ENCODE measurements at regions not wholly inside any gene's neighbourhood (a gene's known extent, or its start where the extent isn't known, plus 50 kb on each side); places are given as distances from the start of the nearest gene placed in this dataset.
"Not testable (repeated sequence)": the region's sequence is repeated elsewhere in the genome, so short reads cannot be mapped to it uniquely, and the experiment has no call there.

DNA sequence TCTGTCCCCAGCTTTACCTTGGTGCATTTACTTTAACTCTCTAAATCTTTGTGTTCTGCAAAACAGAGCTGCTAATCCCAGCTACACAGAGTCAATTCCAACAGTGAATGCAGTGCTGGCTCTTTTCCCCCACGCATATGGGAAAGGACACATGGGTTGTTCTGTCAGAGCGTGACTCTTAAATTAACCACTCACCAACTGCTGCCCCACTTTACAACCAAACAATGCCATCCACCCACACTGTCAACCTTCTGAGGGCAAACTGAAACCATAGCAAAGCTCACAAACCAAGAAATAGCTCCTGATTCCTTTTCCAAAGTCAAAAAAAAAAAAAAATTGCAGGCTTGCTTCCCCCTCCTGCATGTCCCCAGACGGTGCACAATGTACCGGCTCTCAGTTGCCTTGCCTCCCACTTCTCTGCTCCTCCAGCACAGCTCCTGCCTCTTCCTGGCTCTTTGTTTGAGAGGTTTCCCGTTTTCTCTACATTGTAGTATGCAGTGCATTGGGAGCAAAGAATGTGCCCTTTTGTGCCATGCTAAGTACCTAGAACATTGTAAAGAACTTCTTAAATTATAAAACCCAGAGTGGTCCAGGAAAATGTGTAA, 151.5 kb upstream of the DAPK1 start:
- Histone ChIP-seq H3K4me1 (ENCODE audit: insufficient read depth, low read length) (peaks cover 5% of the 10 kb centered on the region; the same call in 1 of the 2 replicates), H3K9ac (ENCODE audit: low read depth, low read length) (no peak overlapping the region), H3K9me3 (ENCODE audit: control insufficient read depth, insufficient read depth, low read length) (no peaks in the 10 kb centered on the region), H3K36me3 (ENCODE audit: insufficient read depth, low read length) (no peaks in the 10 kb centered on the region)

DNA sequence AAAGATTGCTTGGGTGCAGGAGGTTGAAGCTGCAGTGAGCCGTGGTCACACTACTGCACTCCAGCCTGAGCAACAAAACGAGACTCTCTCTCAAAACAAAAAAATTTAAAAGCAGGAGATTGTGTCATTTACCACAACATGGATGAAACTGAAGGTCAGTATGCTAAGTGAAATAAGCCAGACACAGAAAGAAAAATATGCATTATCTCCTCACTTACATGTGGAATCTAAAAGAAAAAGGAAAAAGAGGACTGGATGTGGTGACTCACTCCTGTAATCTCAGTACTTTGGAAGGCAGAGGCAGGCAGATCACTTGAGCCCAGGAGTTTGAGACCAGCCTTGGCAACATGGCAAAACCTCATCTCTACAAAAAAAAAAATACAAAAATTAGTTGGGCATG, 146.8 kb upstream of the DAPK1 start:
- Histone ChIP-seq H3K4me1 (ENCODE audit: insufficient read depth, low read length) (peaks cover 8% of the 10 kb centered on the region), H3K36me3 (ENCODE audit: insufficient read depth, low read length) (no peaks in the 10 kb centered on the region), H3K9ac (ENCODE audit: low read depth, low read length) (no peak overlapping the region), H3K9me3 (ENCODE audit: control insufficient read depth, insufficient read depth, low read length) (no peaks in the 10 kb centered on the region)

DNA sequence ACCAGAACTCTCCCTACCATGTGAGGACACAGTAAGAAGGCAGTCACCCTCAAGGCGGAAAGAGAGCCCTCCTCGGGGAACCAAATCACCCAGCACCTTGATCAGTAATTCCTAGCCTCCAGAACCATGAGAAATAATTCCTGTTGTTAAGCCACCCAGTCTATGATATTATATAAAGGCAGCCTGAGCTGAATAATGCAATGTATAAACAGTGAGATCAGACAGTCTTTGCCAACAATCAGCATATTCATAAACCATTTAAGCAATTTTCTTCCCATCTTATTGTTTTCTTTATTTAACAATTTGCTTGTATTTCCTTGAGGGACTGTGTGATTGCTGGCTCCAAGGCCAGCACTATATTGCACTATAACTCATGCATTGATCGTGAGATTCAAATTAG, 144.4 kb upstream of the DAPK1 start:
- Histone ChIP-seq H3K9me3 (ENCODE audit: control insufficient read depth, insufficient read depth, low read length) (no peaks in the 10 kb centered on the region), H3K4me1 (ENCODE audit: insufficient read depth, low read length) (peaks cover 5% of the 10 kb centered on the region), H3K36me3 (ENCODE audit: insufficient read depth, low read length) (no peaks in the 10 kb centered on the region), H3K9ac (ENCODE audit: low read depth, low read length) (no peak overlapping the region)

DNA sequence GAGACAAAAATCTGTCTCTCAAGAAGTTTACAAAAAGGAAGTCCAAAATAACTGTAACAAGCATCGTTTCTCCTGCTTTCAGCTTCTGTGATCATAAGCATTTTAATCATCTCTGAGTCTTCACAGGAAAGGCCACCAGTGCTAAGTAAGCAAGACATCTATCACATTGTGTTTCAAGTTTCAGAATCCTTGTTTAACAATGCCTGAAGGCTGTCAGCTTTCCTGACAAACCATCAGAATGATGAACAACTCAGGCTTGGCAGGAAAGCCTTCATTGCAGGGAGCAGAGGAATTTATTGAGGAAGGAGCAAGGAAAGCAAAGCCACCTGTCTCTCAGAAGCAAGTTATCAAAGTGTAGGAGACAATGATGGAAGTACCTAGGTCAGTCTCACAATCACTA, 143.5 kb upstream of the DAPK1 start:
- no peak overlapping the region for H3K9ac ChIP-seq (ENCODE audit: low read depth, low read length)
- H3K36me3 ChIP-seq (ENCODE audit: insufficient read depth, low read length): no peaks in the 10 kb centered on the region
- peaks cover 8% of the 10 kb centered on the region for H3K4me1 ChIP-seq (ENCODE audit: insufficient read depth, low read length)
- no peaks in the 10 kb centered on the region for H3K9me3 ChIP-seq (ENCODE audit: control insufficient read depth, insufficient read depth, low read length)

DNA sequence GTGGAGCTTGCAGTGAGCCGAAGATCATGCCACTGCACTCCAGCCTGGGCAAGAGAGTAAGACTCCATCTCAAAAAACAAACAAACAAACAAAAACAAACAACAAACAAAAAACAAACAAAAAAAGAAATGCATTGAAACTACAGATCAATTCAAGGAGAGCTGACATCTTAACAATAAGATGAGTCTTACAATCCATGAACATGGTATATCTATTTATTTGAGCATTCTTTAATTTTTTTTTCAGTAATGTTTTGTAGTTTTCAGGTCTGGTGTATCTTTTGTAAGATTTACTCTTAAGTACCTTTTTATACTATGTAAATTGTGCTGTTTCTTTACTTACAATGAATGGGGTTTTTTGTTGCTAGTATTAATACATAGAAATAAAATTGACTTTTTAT, 140.1 kb upstream of the DAPK1 start:
- Histone ChIP-seq H3K36me3 (ENCODE audit: insufficient read depth, low read length) (no peaks in the 10 kb centered on the region), H3K9me3 (ENCODE audit: control insufficient read depth, insufficient read depth, low read length) (no peaks in the 10 kb centered on the region), H3K4me1 (ENCODE audit: insufficient read depth, low read length) (peaks cover 8% of the 10 kb centered on the region), H3K9ac (ENCODE audit: low read depth, low read length) (no peak overlapping the region)

DNA sequence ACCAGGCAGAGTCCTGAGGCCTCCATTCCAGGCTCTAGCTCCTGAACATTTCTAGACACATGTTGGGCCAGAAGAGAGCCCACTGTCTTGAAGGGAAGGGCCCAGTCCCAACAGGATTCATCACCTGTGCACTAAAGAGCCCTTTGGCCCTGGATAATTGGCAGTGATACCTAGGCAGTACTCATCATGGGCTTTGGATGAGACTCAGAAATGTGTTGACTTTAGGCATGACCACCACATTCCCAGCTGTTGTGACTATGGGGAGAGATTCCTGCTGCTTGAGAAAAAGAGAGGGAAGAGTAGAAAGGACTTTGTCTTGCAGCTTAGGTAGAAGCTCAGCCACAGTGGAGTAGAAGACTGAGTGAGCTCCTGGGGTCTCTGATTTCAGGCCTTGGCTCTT, 138.4 kb upstream of the DAPK1 start:
- Histone ChIP-seq H3K9ac (ENCODE audit: low read depth, low read length) (no peak overlapping the region), H3K4me1 (ENCODE audit: insufficient read depth, low read length) (peaks cover 5% of the 10 kb centered on the region), H3K36me3 (ENCODE audit: insufficient read depth, low read length) (no peaks in the 10 kb centered on the region), H3K9me3 (ENCODE audit: control insufficient read depth, insufficient read depth, low read length) (no peaks in the 10 kb centered on the region)

DNA sequence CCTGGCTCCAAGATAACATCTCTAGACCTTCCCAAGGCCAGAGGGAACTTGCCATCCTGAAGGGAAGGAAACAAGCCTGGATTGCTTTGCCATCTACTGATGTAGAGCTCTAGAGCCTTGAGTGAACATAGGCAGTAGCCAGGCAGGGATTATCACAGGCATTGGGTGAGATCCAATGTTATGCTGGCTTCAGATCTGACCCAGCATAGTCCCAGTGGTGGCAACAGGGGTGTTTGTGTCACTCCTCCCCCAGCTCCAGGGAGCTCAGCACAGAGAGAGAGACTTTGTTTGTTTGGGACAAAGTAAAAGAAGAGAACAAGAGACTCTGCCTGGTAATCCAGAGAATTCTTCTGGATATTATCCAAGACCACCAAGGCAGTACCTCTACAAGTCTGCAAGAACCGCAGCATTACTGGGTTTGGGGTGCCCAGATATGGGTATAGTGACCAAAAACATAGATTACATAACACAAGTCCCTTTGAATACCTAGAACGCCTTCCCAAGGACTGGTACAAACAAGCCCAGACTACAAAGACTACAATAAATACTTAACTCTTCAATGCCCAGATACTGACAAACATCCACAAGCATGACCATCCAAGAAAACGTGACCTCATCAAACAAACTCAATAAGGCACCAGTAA, 137.6 kb upstream of the DAPK1 start:
- 0 out of 2 replicates have a peak, but pooled peaks cover 4% of the 10 kb centered on the region for H3K4me1 ChIP-seq (ENCODE audit: insufficient read depth, low read length)
- no peaks in the 10 kb centered on the region; the same call in 1 of the 2 replicates for H3K9me3 ChIP-seq (ENCODE audit: control insufficient read depth, insufficient read depth, low read length)
- no peak overlapping the region for H3K9ac ChIP-seq (ENCODE audit: low read depth, low read length)
- no peaks in the 10 kb centered on the region for H3K36me3 ChIP-seq (ENCODE audit: insufficient read depth, low read length)

DNA sequence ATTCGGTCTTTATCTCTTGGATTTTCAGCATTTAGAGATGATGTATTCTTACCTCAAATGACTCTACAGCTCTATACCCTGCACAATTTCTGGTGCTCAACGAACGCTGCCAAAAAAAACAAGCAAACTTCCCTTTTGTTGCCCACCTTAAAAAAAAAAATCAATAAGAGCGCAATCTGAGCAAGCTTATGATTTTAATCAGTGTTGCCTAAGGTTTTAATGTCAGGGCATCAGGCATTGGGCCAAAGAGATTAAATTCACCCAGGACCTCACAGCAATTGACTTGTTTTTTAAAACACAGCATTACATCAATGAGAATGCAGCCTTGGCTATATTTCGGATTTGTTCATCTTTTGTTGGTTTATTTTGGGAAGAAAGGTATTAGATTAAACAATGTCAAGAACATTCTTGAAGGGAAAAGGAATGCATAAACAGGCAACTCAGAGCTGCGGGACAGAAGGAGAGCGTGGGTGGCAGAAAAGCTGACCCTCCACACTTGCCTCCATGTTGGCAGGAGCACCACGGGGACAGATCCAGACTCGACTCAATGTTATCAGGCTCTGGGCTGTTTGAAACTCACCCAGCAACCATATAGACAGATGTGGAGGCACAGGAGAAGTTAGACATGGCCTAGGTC, 127.5 kb upstream of the DAPK1 start:
- H3K4me1 ChIP-seq (ENCODE audit: insufficient read depth, low read length): peaks cover 18% of the 10 kb centered on the region
- H3K9me3 ChIP-seq (ENCODE audit: control insufficient read depth, insufficient read depth, low read length): no peaks in the 10 kb centered on the region
- no peaks in the 10 kb centered on the region for H3K36me3 ChIP-seq (ENCODE audit: insufficient read depth, low read length)
- no peak overlapping the region for H3K9ac ChIP-seq (ENCODE audit: low read depth, low read length)

DNA sequence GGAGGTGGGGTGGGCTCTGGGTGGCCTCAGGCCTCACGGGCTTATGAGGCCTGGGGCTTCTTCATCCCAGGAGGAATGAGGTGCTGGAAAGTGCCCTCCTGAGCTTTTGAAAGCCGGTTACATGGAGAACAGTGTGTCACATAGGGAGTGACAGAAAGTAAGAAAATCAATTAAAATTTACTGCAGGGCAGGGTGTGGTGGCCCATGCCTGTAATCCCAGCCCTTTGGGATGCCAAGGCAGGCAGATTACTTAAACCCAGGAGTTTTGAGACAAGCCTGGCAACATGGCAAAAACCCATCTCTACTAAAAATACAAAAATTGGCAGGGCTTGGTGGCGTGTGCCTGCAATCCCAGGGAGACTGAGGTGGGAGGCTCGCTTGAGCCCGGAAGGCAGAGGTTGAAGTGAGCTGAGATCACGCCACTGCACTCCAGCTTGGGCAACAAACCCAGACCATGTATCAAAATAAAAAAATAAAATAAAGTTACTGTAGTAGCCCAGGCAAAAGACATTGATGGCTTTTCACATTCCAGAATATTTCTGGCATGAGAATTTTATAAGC, 125.8 kb upstream of the DAPK1 start:
- H3K9me3 ChIP-seq (ENCODE audit: control insufficient read depth, insufficient read depth, low read length): no peaks in the 10 kb centered on the region
- H3K4me1 ChIP-seq (ENCODE audit: insufficient read depth, low read length): peaks cover 33% of the 10 kb centered on the region
- H3K9ac ChIP-seq (ENCODE audit: low read depth, low read length): no peak overlapping the region
- H3K36me3 ChIP-seq (ENCODE audit: insufficient read depth, low read length): no peaks in the 10 kb centered on the region

DNA sequence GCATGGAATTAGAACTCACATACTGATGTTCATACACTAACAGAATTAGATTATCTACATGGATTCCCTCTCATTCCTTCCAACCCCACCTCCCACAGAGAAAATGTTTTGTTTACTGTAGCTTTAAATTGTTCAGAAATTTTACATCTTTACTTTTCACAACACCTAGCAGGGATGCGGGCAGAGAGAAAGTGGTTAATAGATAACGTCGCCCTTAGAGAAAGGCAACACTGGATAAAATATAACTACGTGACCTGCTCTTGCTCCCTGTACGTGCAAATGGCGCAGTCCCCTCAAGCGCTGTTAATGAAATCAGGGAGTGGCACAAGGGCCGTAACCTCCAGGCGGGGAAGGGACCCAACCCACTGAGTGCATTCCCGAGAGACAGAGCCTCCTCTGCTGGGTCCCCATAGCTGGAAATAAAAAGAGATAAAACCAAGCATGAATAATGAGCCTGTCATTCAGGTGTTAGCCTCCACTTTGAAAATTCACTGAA, 125.3 kb upstream of the DAPK1 start:
- Histone ChIP-seq H3K36me3 (ENCODE audit: insufficient read depth, low read length) (no peaks in the 10 kb centered on the region), H3K9ac (ENCODE audit: low read depth, low read length) (no peak overlapping the region), H3K4me1 (ENCODE audit: insufficient read depth, low read length) (peaks cover 35% of the 10 kb centered on the region), H3K9me3 (ENCODE audit: control insufficient read depth, insufficient read depth, low read length) (no peaks in the 10 kb centered on the region)

DNA sequence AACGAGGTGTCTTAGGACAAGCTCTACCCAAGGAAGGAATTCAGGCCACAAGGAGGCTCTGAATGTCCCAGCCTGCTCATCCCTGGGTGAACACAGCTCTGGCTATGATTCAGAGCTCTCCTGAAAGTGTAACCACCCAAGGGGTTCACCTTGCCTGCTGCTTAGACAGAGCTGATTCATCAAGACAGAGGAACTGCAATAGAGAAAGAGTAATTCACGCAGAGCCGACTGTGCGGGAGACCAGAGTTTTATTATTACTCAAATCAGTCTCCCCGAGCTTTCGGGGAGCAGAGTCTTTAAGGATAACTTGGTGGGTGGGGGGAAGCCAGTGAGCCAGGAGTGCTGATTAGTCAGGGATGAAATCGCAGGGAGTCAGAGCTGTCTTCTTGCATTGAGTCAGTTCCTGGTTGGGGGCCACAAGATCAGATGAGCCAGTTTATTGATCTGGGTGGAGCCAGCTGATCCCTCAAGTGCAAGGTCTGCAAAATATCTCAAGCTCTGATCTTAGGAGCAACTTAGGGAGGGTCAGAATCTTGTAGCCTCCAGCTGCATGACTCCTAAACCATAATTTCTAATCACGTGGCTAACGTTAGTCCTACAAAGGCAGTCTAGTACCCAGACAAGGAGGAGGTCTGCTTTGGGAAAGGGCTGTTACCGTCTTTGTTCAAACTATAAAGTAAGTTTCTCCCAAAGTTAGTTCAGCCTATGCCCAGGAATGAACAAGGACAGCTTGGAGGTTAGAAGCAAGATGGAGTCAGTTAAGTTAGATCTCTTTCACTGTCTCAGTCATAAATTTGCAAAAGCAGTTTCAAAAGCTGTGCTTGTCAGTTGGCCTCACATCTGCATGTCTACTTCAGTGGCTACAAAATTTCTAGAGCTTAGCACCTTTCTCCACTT, 123.4 kb upstream of the DAPK1 start:
- H3K9me3 ChIP-seq (ENCODE audit: control insufficient read depth, insufficient read depth, low read length); H3K36me3 ChIP-seq (ENCODE audit: insufficient read depth, low read length); H3K9ac ChIP-seq (ENCODE audit: low read depth, low read length): not testable (repeated sequence)
- H3K4me1 ChIP-seq (ENCODE audit: insufficient read depth, low read length): peaks cover 35% of the 10 kb centered on the region

DNA sequence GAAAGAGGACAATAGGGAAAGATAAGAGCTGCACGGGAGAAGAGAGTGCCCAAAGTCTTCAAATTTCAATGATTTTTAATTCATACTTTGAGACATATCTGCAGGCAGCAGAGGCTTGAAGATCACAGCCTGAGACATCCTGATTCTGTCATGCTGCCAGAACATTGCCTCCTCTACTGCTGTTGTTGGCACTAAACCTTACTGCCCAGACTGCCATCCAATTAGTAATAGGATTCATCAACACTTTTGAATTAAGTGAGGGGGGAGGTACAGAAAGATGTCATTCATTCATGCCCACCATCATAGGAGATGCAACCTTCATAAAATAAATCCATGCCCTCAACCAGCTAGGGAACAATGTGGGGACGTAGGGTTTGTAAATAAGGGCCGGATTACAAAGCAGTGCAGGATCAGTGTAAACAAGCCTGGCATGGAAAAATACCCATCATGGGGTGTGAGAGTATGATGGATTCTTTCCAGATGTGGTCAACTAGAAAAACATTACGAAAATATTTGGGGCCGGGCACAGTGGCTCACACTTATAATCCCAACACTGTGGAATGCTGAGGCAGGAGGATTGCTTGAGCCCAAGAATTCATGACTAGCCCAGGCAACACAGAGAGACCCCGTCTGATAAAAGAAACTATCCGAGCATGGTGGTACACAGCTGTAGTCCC, 122.1 kb upstream of the DAPK1 start:
- H3K9me3 ChIP-seq (ENCODE audit: control insufficient read depth, insufficient read depth, low read length): no peaks in the 10 kb centered on the region
- H3K36me3 ChIP-seq (ENCODE audit: insufficient read depth, low read length): no peaks in the 10 kb centered on the region
- H3K9ac ChIP-seq (ENCODE audit: low read depth, low read length): no peak overlapping the region
- H3K4me1 ChIP-seq (ENCODE audit: insufficient read depth, low read length): peaks cover 35% of the 10 kb centered on the region

DNA sequence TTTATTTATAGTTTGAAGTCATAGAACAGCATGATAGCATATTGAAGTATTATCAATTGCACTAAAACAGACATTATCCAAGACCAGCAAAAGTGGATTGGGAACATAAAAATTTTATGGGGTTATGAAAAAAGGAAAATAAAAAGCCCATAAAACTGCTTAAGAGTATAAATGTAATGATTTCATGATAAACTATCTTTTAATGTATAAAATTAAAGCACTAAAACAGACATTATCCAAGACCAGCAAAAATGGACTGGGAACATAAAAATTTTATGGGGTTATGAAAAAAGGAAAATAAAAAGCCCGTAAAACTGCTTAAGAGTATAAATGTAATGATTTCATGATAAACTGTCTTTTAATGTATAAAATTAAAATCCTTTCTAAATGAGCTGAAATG, 119.0 kb upstream of the DAPK1 start:
- Histone ChIP-seq H3K9me3 (ENCODE audit: control insufficient read depth, insufficient read depth, low read length) (no peaks in the 10 kb centered on the region), H3K36me3 (ENCODE audit: insufficient read depth, low read length) (no peaks in the 10 kb centered on the region), H3K4me1 (ENCODE audit: insufficient read depth, low read length) (peaks cover 37% of the 10 kb centered on the region), H3K9ac (ENCODE audit: low read depth, low read length) (no peak overlapping the region)

DNA sequence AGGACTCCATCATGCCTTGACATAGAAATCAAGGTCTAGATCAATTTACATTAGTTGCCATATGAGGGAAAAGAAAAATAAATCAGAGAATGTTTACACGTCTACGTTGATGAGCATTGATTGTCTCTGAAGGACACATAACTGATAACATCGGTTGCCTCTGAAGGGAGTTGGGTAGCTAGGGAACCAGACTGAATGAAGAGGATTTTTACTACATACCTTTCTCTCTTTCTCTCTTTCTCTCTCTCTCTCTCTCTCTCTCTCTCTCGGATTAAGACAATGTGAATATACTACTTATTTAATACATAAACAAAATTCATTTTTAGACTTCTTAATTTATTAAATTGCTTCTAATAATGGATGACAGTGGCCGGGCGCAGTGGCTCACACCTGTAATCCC, 118.4 kb upstream of the DAPK1 start:
- peaks cover 32% of the 10 kb centered on the region for H3K4me1 ChIP-seq (ENCODE audit: insufficient read depth, low read length)
- no peaks in the 10 kb centered on the region for H3K36me3 ChIP-seq (ENCODE audit: insufficient read depth, low read length)
- no peak overlapping the region for H3K9ac ChIP-seq (ENCODE audit: low read depth, low read length)
- no peaks in the 10 kb centered on the region for H3K9me3 ChIP-seq (ENCODE audit: control insufficient read depth, insufficient read depth, low read length)
